ENCODE measurements at regions not wholly inside any gene's neighbourhood (a gene's known extent, or its start where the extent isn't known, plus 50 kb on each side); places are given as distances from the start of the nearest gene placed in this dataset.
"Not testable (repeated sequence)": the region's sequence is repeated elsewhere in the genome, so short reads cannot be mapped to it uniquely, and the experiment has no call there.

GRCh38 chr7:68222311-68222710, 1225.7 kb downstream of the TYW1 start:
- DNase-seq (ENCODE audit: low read depth, low spot score): no peak

DNA sequence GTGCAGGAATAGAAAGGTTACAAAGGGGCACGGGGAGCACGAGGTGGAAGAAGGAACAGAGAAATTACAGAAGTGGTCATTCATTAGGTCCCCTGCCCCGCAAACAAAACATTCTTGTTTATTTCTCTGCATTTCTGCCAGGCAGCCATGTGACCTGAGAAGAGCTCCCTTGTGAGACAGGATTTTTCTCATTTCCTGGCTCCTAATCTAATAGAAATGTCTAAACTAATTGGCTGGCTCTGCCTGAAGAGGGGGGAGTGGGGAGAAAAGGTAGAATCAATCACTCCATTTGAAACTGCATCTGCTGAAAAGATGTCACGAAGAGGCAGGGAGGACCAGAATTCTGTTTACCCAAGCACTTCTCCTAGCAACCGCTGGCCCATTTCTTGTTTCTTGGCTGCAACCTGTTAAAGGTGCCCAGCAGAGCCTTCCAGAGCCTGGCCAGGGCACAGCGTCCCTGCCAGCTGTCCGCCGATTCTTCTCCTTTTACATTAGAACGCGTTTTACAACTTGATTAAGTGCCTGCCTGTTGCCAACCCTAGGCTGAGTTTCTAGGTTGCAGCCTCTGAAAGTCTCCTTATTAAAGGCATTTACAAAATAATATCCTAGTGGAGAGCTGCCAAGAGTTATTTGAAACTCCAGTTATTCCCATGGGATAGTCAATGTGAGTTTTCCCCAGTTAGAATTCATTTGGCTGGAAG, 1227.6 kb downstream of the TYW1 start:
- no peak for DNase-seq (ENCODE audit: low read depth, low spot score)

GRCh38 chr7:68231011-68231410, 1234.4 kb downstream of the TYW1 start:
- DNase-seq (ENCODE audit: low read depth, low spot score): not testable (repeated sequence)

GRCh38 chr7:68235937-68236336, 1239.3 kb downstream of the TYW1 start:
- DNase-seq (ENCODE audit: low read depth, low spot score): no peak

- peak; percentile 60 for DNase-seq (ENCODE audit: low read depth, low spot score)
These were observed 1241.7 kb downstream of the TYW1 start for GRCh38 chr7:68238204-68238805.

DNA sequence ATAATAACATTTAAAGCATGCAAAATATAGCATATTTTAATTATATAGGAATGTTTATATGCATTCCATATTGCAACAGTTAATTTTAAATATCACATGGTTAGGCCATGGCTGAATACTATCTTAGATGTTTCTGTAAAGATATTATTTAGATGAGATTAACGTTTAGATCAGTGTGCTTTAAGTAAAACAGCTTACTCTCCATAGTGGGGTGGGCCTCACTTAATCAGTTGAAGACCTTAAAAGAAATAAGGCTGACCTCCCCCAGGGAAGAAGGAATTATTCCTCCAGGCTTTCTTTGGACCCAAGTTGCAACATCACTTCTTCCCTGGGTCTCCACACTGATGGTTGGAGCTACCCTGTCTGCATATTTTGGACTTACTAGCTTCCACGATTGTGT, 1246.5 kb downstream of the TYW1 start:
- DNase-seq (ENCODE audit: low read depth, low spot score): no peak

DNA sequence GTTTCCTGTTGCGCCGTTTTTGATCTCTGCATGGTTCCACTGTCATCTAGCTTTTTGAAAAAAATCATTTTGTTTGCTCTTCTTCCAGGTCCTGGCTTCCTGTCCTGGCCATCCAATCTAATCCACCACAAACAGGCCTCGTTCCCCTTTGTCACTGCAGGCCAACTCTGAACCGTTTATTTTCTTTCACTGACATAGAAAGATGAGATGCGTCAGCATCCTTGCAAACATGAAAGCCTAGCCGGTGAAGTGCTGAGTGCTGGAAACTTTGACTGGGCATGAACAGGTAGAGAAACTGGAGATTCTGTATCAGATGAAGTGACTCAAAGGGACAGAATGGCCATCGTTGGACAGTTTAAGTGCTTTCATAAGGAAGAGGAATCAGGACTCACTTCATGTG, 1247.8 kb downstream of the TYW1 start:
- no peak for DNase-seq (ENCODE audit: low read depth, low spot score)

- peak; percentile 68 for DNase-seq (ENCODE audit: low read depth, low spot score)
These were observed 1249.1 kb downstream of the TYW1 start for GRCh38 chr7:68245688-68246087.

DNA sequence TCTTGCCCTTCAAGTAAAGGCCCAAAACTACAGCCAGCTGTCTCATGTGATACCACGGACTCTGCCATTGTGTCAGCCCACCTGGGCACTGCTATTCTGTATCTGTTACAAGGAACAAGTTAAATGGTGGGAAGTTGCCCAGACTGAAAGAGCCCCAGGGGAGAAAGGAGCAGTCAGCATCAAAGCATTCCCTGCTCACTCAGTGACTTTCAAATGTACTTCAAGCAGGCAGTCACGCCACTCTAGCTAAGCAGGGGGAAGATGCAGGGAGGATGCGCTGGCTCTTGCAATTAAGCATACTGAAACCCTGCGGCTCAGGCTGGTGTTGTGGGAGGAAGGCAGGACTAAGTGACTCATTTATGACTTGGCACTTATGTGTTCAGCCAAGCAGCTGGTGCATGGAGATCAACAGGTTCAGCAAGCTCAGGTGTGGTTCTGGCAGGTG, 1249.6 kb downstream of the TYW1 start:
- peak; percentile 97 for DNase-seq (ENCODE audit: low read depth, low spot score)

DNA sequence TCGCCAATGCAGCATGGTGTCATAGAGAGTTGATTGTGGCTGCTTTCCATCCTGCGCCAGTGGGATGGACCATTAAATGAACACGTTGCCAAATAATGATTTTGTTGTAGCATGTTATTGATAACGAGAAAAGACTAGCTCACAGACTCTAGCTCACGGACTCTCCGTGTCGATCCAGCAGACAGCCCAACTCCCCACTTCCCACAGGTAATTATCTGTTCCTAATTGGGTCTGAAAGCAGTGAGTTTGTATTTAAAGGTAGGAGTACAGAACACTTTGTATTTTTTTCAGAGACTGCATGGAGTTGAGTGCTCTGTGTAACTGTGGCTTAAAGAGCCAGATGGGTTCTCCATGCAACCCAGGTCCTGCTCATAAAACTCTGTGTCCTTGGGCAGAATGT, 1250.5 kb downstream of the TYW1 start:
- no peak for DNase-seq (ENCODE audit: low read depth, low spot score)

DNA sequence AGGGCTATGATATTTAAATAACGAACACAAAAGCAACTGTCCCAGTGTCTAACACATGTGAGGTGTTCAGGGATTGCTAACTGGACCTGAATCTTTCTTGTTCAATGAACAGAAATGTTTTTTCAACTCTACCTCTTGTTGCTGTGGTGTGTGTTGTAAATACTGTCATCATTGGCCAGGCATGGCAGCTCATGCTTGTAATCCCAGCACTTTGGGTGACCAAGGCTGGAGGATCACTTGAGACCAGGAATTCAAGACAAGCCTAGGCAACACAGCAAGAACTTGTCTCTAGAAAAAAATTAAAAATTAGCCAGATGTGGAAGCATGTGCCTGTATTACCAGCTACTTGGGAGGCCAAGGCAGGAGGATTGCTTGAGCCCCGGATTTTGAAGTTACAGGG, 1250.9 kb downstream of the TYW1 start:
- no peak for DNase-seq (ENCODE audit: low read depth, low spot score)

DNA sequence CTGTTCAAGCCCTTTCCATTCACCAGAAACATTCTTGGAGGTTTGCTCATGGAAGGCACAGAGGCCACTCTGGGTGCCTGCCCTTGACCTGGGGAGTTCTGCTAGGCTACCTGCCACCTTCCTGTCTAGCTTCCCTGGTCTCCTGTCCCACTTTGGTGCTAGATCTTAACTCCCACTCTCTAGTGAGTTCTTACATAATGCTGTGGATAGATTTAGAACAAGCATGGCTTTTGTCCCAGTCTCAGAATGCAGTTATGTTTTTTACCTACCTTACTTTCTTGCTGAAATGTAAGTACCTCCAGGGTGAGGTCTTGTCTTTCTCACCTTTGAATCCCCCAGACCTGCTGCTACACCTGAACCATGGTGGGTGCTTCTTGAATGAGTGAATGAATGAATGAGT, 1252.3 kb downstream of the TYW1 start:
- no peak for DNase-seq (ENCODE audit: low read depth, low spot score)

GRCh38 chr7:68249611-68250010, 1253.0 kb downstream of the TYW1 start:
- DNase-seq (ENCODE audit: low read depth, low spot score): no peak

DNA sequence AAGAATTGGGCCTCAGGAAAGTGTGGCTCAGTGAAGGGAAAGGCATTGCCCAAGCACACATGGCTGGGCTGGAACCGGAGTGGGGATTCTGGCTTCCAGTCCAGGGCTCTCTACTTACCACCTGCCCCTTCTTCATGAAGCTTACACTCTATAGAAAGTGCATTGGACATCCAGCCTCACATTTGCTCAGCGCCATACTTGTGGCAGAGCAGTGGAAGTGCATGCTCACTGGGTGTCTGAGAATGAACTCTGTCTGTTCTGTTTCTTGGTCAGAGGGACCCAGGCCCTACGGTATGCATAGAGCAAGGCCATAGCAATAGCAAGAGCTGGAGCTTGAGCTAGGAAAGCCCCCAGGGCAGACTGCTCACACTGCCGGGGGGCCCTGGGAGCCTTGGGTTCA, 1253.5 kb downstream of the TYW1 start:
- peak; percentile 10 for DNase-seq (ENCODE audit: low read depth, low spot score)

- not testable (repeated sequence) for DNase-seq (ENCODE audit: low read depth, low spot score)
These were observed 1258.2 kb downstream of the TYW1 start for GRCh38 chr7:68254815-68255214.

DNA sequence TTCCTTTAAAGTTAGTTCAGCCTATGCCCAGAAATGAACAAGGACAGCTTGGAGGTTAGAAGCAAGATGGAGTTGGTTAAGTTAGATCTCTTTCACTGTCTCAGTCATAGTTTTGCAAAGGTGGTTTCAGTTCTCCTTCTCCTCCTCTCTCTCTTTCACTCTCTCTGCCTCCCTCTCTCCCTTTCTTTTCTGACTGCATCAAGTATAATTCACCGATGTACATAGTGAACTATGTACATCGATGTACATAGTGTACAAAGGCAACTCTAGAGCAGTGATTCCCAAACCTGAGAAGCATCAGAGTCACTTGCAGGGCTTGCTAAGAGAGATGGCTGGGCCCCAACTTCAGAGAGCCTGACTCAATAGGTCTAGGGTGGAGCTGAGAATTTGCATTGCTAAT, 1259.7 kb downstream of the TYW1 start:
- peak; percentile 27 for DNase-seq (ENCODE audit: low read depth, low spot score)

DNA sequence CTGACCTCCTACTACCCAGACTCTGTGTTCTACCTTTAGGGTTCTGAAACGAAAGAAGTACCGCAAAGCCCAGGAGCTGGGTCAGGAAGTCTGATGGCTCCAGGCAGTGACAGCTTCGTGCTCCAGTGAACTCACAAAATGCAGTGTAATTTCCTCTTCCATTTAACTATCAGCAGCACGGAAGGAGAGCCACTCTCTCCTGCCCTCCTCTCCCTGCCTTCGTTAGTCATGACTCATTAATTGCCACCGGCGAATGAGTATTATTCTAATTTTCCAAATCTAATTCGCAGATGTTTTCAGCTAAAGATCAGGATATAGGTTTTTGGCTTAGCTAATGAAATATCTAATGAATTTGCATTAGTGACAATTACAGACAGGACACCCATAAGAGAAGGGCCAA, 1262.0 kb downstream of the TYW1 start:
- peak; percentile 13 for DNase-seq (ENCODE audit: low read depth, low spot score)

GRCh38 chr7:68265258-68265657, 1268.6 kb downstream of the TYW1 start:
- DNase-seq (ENCODE audit: low read depth, low spot score): no peak

DNA sequence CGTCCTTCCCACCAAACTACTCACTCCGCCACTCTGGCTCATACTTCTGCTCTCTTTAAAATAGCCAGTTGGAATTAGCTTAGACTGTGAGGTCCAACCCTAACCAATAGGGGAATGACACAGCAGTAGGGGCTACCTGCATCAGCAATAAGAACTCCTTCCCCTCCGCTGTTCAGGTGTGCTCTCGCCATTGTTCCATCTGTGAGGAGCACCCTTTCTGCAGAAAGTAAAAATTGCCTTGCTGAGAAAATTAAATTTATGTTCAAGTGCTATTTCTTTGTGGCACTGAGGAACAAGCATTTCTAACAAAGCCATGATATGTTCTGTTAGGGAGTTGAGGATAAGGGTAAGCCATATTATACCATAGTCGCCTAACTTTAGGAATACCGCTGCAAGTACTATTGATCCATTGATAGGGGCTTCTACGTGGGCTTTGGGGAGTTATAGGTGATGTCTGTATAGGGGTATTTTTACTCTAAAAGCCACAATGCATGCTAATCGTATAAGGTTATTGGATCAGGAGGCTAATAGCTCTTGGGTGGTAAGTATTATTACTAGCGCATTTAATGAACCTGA, 1269.5 kb downstream of the TYW1 start:
- no peak for DNase-seq (ENCODE audit: low read depth, low spot score)

- no peak for DNase-seq (ENCODE audit: low read depth, low spot score)
These were observed 1270.9 kb downstream of the TYW1 start for GRCh38 chr7:68267486-68267885.

GRCh38 chr7:68269405-68269804, 1272.8 kb downstream of the TYW1 start:
- DNase-seq (ENCODE audit: low read depth, low spot score): no peak

- no peak for DNase-seq (ENCODE audit: low read depth, low spot score)
These were observed 1275.9 kb downstream of the TYW1 start for GRCh38 chr7:68272507-68272906.

- no peak for DNase-seq (ENCODE audit: low read depth, low spot score)
These were observed 1280.1 kb downstream of the TYW1 start for GRCh38 chr7:68276725-68277124.

Measured in ELF-1 (cell line).